Renal pelvis (tissue), 1 donor: ENCODE measurements at regions not wholly inside any gene's neighbourhood (a gene's known extent, or its start where the extent isn't known, plus 50 kb on each side); places are given as distances from the start of the nearest gene placed in this dataset.
"Not testable (repeated sequence)": the region's sequence is repeated elsewhere in the genome, so short reads cannot be mapped to it uniquely, and the experiment has no call there.

Experiments
- DNase-seq: peaks from one replicate; pipeline ENCODE4 v3.0.0-alpha.2; 2013

GRCh38 chr5:39650008-39650762 lies 225.4 kb upstream of the DAB2 start:
- no peak for DNase-seq

- DNase-seq = no peak
Measured at GRCh38 chr5:39648848-39649227, 224.1 kb upstream of the DAB2 start.

GRCh38 chr5:39648085-39648847 lies 223.5 kb upstream of the DAB2 start:
- DNase-seq = no peak

- DNase-seq = no peak
Measured at GRCh38 chr5:39640552-39640951, 215.8 kb upstream of the DAB2 start.

GRCh38 chr5:39639618-39640089 lies 214.9 kb upstream of the DAB2 start:
- DNase-seq = no peak

- no peak for DNase-seq
Measured at GRCh38 chr5:39638813-39639212, 214.0 kb upstream of the DAB2 start.

- DNase-seq = no peak
Measured at GRCh38 chr5:39633057-39633456, 208.3 kb upstream of the DAB2 start.

- DNase-seq = no peak
Measured at GRCh38 chr5:39631958-39632357, 207.2 kb upstream of the DAB2 start.

- no peak for DNase-seq
Measured at GRCh38 chr5:39629946-39630345, 205.2 kb upstream of the DAB2 start.

GRCh38 chr5:39628348-39628747 lies 203.6 kb upstream of the DAB2 start:
- DNase-seq = no peak

- peak; percentile 22 for DNase-seq
Measured at GRCh38 chr5:39624890-39625289, 200.1 kb upstream of the DAB2 start.

GRCh38 chr5:39624268-39624886 lies 199.6 kb upstream of the DAB2 start:
- peak; percentile 22 for DNase-seq

- no peak for DNase-seq
Measured at GRCh38 chr5:39623291-39623865, 198.6 kb upstream of the DAB2 start.

GRCh38 chr5:39622281-39622680 lies 197.5 kb upstream of the DAB2 start:
- DNase-seq = no peak

GRCh38 chr5:39619168-39619818 lies 194.5 kb upstream of the DAB2 start:
- DNase-seq = no peak

- no peak for DNase-seq
Measured at GRCh38 chr5:39618391-39618790, 193.6 kb upstream of the DAB2 start.

GRCh38 chr5:39616131-39616530 lies 191.4 kb upstream of the DAB2 start:
- DNase-seq = no peak

GRCh38 chr5:39611076-39611475 lies 186.3 kb upstream of the DAB2 start:
- not testable (repeated sequence) for DNase-seq

- DNase-seq = no peak
Measured at GRCh38 chr5:39608024-39608423, 183.2 kb upstream of the DAB2 start.

GRCh38 chr5:39606591-39606990 lies 181.8 kb upstream of the DAB2 start:
- no peak for DNase-seq

- DNase-seq = no peak
Measured at GRCh38 chr5:39605588-39606575, 181.1 kb upstream of the DAB2 start.
